GM21786 (cell line): ENCODE measurements at regions not wholly inside any gene's neighbourhood (a gene's known extent, or its start where the extent isn't known, plus 50 kb on each side); places are given as distances from the start of the nearest gene placed in this dataset.

Experiments
- ATAC-seq: cut with Tn5 transposase; IDR thresholded peaks from one replicate; pipeline ENCODE4 v1.9.1; 2021; ENCODE audit not compliant: unreplicated experiment

GRCh38 chr2:234286118-234286598 lies 210.7 kb downstream of the ARL4C start:
- ATAC-seq, result no peak

- no peak for ATAC-seq
Observed at GRCh38 chr2:234285541-234285940, 211.3 kb downstream of the ARL4C start.

- no peak for ATAC-seq
Observed at GRCh38 chr2:234279637-234280036, 217.2 kb downstream of the ARL4C start.

DNA sequence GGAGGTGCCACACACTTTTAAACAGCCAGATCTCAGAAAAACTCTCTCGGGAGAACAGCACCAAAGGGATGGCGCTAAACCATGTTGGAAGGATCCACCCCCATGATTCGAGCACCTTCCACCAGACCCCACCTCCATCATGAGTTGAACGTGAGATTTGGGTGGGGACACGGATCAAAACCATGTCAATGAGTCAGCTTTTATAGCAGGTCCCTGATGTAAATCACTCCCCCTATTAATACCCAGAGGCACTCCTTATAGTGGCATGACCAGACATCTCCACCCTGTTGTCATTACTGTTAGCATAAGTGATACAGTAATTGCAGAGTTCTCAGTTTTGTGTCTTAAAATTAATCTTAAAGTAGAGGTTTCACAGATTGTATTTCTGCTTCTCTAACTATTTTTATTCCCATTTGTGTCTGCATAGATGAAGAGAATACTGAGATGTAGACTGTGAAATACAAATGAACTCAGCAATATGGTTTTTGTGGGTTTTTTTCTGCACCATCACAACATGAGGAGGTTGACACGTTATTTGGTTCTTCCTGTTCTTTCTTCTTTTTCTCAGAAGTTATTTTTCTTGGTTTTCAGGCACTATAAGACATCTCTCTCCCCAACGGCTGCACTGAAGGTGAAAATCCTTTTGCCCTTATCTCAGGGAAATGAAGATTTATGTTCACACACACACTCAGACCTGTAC lies 218.2 kb downstream of the ARL4C start:
- ATAC-seq, result no peak

DNA sequence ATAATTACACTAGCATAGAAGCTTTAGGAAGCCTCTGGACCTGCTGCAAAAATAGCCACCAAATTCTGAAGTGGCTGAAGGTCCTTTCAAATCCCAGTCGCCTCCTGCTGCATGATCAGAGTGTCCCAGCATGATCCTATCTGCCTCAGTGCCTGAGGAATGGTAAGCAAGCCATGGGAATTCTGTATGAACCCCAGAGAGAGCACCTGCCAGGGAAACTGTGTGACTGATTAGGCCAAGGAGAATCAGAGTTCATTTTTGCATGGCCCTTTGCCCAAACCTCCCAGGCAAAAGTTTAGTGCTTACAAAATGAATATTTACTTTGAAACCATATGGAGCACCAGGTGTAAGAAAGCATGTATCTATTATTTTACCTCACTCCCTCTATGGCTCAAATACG lies 221.4 kb downstream of the ARL4C start:
- no peak for ATAC-seq

DNA sequence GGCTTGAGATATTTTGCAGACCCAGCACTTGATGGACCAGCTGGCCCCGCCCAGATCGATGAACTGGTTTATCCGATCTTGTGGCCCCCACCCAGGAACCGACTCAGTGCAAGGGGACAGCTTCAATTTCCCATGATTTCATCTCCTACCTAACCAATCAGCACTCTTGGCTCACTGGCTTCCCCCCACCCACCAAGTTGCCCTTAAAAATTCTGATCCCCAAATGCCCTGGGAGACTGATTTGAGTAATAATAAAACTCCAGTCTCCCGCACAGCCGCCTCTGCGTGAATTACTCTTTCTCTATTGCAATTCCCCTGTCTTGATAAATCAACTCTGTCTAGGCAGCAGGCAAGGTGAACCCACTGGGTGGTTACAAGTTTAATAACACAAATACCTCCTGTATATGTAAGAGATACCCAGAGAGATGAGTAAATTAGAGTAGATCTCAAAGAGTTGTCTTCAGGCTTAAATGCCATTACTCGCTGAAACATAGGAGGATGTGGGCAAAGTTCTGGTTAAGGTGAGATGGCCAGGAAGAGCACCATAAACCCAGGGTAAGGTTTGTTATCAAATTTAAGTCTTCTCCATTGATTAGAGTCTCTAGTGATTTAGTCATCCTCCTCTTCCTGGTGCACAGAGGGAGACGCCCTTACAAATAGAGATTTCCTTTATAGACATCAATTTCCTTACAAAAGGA lies 222.8 kb downstream of the ARL4C start:
- ATAC-seq, result no peak

DNA sequence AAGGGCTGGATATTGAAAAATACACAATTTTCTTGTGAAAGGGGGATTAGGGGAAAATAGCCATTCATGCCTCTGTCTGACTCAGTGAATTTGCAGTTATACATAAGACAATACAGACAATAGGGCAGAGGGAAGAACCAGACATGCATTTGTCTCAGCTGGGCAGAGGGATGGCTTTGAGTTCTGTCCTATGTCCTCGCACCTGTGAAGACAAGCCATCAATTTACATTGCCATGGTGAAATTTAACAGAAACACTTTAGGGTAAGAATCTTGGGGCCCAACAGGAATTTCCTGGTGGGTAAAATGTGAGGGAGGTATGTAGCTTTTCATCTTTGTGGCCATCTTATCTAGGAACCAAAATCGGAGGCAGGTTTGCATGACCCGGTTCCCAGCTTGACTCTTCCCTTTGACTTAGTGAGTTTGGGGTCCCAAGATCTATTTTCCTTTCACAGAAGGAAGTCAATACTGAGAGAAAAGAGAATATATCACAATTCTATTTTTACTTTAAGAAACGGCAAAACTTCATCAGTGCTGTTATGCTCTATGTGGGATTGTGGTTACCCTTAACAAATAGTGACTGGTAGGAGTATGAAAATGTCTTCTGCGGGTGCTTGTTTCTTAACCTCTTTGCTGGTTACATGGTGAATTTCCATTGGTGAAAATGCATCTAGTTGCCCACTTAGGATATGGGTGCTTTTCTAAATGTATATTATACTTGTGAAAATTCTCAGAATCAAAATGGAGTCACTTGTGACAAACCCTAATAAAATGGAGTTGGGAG lies 221.8 kb downstream of the SPP2 start:
- no peak for ATAC-seq

DNA sequence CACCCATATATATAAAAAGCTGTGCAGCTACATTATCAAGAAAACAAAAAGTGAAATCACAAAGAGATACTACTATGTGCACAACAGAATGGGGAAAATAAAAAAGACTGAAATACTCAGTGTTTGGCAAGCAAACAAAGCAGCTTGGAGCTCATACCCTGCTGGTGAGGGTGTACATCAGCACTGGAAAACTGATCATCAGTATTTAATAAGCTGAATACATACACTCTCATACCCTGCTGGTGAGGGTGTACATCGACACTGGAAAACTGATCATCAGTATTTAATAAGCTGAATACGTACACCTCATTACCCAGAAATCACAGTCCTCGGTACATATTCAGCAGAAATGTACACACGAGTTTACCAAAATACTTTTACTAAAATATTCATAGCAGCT lies 220.8 kb downstream of the SPP2 start:
- ATAC-seq, result no peak

- no peak for ATAC-seq
Observed at GRCh38 chr2:234269769-234270204, 219.3 kb downstream of the SPP2 start.

GRCh38 chr2:234267534-234267933 lies 217.0 kb downstream of the SPP2 start:
- ATAC-seq, result no peak

- no peak for ATAC-seq
Observed at GRCh38 chr2:234266952-234267351, 216.4 kb downstream of the SPP2 start.

DNA sequence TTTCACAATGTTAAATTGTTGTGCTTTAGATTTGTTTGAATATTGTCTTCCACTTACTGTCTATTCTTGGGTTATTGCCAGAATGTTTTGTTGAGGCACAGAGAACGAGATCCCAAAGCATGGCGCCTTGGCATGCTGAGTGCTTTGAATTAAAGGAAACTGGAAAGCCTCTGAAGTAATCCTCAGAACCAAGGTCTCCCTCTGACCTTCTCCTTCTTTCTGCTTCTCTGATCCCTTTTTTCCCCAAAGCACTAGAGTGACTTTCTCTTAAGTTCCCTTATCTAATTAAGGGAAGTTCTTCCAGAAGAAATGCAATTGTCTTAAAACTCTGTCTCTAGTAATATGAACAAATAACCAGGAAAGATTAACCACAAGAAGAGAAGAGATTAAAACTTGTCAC lies 214.7 kb downstream of the SPP2 start:
- no peak for ATAC-seq

DNA sequence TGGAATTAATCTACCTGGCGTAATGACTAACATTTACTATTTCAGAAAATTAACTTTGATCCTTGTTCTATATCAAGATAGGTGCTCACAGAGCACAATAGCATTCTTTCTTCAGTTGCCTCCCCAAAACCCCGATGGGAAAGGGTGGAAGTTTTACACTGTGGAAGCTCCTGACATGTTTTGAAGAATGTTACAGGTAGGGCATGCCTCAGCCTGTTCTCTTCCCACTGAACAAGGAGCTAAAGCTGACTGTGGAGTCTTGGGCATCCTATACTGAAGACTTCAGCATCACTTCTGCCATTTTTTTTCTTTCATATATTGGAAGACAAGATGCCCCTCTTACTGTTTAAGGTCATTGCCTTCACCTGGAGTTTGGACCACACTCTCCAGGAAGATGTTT lies 211.2 kb downstream of the SPP2 start:
- no peak for ATAC-seq

DNA sequence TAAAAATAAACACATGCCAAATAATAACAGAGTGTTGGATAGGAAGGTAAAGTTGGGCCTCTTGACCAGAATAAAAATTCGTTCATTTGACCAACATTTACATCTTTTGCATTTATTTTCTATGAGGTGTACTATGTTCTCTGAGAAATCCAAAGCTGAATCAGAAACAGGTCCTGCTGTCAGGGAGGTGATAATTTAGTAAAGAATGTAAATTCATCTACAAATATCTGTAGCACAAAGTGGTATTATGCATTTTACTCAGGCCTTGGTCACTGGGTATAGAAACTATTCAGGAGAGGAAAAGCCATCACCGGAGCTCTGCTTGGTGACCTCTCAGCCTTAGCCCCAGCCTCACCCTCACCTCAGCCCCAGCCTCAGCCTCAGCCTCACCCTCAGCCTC lies 208.9 kb downstream of the SPP2 start:
- no peak for ATAC-seq

DNA sequence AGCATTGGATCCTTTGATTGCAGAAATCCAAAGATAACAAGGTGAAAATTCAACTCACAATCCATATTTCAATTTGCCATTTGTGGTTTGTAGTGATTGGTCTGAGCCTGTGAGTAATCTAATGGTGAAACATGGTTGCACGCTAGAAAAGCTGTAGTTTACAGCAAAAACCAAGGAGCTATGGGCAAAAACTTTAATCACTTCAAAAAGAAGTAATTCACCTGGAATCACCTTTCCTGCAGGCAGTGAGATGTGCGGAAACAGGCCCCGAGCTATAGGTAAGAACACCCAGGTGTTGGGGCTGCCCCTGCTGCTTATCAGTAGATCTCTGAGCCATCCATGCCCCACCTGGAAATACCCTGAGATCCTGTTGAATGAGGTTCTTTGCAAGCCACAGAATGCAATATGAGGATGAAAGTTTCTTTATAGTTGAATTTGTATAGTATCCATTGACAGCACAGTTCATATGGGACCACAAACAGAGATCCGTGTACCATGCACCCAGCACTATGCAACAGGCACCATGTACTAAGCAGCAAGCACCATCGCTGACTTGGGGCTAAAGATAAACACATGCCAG lies 208.2 kb downstream of the SPP2 start:
- ATAC-seq, result no peak

- ATAC-seq, result no peak
Observed at GRCh38 chr2:234257859-234258561, 207.5 kb downstream of the SPP2 start.

DNA sequence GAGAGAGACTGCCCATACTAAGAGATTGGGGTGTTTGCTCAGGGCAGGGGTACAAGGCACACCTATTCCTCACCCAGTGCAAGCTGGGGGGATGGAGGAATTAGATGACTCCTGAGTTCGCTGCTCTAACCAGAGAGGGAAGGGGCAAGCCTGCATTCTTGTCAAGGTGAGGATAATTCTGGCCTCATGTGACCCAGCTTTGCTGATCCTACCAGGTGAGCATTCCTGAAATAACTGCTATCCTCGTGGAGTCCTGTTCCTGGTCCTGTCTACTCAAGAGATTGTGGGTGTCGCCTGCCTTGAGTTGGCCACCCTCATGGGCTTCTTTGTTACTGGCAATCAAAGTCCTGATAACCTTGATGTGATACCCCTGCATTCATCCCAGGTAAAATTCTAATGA lies 206.0 kb downstream of the SPP2 start:
- no peak for ATAC-seq

DNA sequence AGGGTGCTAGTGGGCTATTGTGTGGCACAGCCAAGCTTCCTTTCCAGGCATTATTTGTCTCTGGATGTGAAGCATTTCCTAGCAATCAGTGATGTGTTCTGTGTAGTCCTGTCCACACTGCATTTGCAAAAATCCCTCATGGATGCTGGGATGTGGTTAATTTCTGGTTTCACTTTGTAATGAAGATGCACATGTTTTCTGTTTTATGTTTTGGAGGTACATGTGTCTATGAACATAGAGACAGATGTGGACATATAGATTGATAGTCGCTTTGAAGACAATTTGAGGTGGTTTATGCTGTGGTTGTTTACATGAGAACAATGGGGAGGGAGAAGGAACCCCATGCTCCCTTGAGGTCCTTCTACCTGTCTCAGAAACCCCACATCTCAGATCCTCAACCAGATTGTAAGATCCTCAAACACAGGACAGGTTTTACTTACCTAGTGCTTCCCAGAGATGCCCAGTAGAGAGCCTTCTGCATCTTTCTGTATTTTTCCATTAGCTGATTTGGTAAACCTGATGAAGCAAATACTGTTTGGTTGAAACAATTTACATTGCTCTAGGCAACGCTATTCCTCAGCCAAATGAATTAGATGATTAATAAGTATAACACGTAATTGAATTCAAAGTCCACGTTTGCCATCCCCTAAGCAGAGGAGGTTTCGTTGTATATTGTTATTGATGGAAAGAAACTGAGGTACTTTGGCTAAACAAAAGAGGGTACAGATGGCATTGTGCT lies 204.4 kb downstream of the SPP2 start:
- ATAC-seq, result no peak

DNA sequence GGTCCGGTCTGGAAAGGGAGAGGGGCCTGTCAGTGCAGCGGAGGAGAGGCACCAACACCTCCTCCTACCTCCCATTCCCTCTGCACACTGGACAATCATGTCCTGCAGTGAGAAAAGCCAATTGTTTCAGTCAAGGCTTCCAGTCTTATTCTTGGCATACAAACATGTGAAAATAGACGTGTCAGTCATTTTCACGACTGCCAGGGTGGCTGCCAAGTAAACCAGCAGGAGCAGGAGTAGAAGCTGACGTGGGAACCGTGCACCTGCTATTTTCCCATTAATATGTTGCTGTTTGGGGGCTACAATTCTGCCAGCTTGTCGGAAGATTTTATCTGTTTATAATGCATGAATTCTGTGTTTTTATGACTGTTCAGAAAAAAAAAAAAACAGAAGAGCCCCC lies 202.3 kb downstream of the SPP2 start:
- no peak for ATAC-seq
